Upper lobe of right lung (tissue), 1 donor: ENCODE measurements at regions not wholly inside any gene's neighbourhood (a gene's known extent, or its start where the extent isn't known, plus 50 kb on each side); places are given as distances from the start of the nearest gene placed in this dataset.
"Not testable (repeated sequence)": the region's sequence is repeated elsewhere in the genome, so short reads cannot be mapped to it uniquely, and the experiment has no call there.

Experiments
- ATAC-seq: fragments of 200-7000 bp; cut with Tn5 transposase; one replicate; pipeline ENCODE4 v1.9.1; 2020; ENCODE audit warnings: mild to moderate bottlenecking, moderate library complexity
- DNase-seq: peaks from one replicate; pipeline ENCODE4 v3.0.0-alpha.2; 2020
- H3K27ac ChIP-seq: fragments of 200-600 bp; one replicate; pipeline ENCODE4 v1.8.0; 2022
- H3K27me3 ChIP-seq: fragments of 200-600 bp; one replicate; pipeline ENCODE4 v1.8.0; 2022; ENCODE audit warnings: mild to moderate bottlenecking
- H3K36me3 ChIP-seq: fragments of 200-600 bp; one replicate; pipeline ENCODE4 v1.8.0; 2022
- H3K4me1 ChIP-seq: fragments of 200-600 bp; one replicate; pipeline ENCODE4 v1.8.0; 2022
- H3K4me3 ChIP-seq: fragments of 200-600 bp; one replicate; pipeline ENCODE4 v1.8.0; 2022; ENCODE audit warnings: mild to moderate bottlenecking
- H3K9me3 ChIP-seq: fragments of 200-600 bp; one replicate; pipeline ENCODE4 v1.8.0; 2022
- CTCF ChIP-seq: fragments of 200-600 bp; IDR thresholded peaks from one replicate; pipeline ENCODE4 v1.8.0; 2022; ENCODE audit warnings: antibody characterized with exemption
- intact Hi-C: fragments of 100-400 bp; cut with DNase I; formaldehyde crosslinking; loops from one replicate; pipeline ENCODE4 v1.11.0; 2022
- donor health status: DM: no; HTN: yes; CAD: no; lungs with severe emphysema.

GRCh38 chr12:13404631-13405473 lies 208.3 kb downstream of the EMP1 start:
- Histone ChIP-seq H3K4me1 (no peaks in the 10 kb centered on the region), H3K27me3 (no peaks in the 10 kb centered on the region), H3K36me3 (no peaks in the 10 kb centered on the region), H3K27ac (no peak overlapping the region), H3K4me3 (no peak overlapping the region), H3K9me3 (no peaks in the 10 kb centered on the region)
- no peak for TF ChIP-seq CTCF
- DNase-seq (no peak), ATAC-seq (peak; percentile 49)
- intact Hi-C loops = no loop called here

- ATAC-seq (no peak), DNase-seq (no peak)
- Histone ChIP-seq H3K4me3 (no peak overlapping the region), H3K36me3 (no peaks in the 10 kb centered on the region), H3K4me1 (no peaks in the 10 kb centered on the region), H3K9me3 (no peaks in the 10 kb centered on the region), H3K27me3 (no peaks in the 10 kb centered on the region), H3K27ac (no peak overlapping the region)
- TF ChIP-seq CTCF = no peak
- intact Hi-C loops = no loop called here
These were observed 207.6 kb downstream of the EMP1 start for GRCh38 chr12:13404111-13404628.

- H3K27me3 ChIP-seq, DNase-seq, H3K36me3 ChIP-seq, H3K4me1 ChIP-seq, ATAC-seq, H3K4me3 ChIP-seq, H3K27ac ChIP-seq, H3K9me3 ChIP-seq, intact Hi-C loops: not testable (repeated sequence)
These were observed 194.8 kb downstream of the EMP1 start for GRCh38 chr12:13391375-13391774.

- intact Hi-C loops = no loop called here
- no peak for TF ChIP-seq CTCF
- H3K4me3 ChIP-seq = no peak overlapping the region
- H3K4me1 ChIP-seq = peaks cover 9% of the 10 kb centered on the region
- H3K27me3 ChIP-seq = no peaks in the 10 kb centered on the region
- DNase-seq (no peak), ATAC-seq (no peak)
- no peaks in the 10 kb centered on the region for H3K36me3 ChIP-seq
- no peaks in the 10 kb centered on the region for H3K9me3 ChIP-seq
- H3K27ac ChIP-seq = no peak overlapping the region
These were observed 194.4 kb downstream of the EMP1 start for GRCh38 chr12:13390918-13391317.

GRCh38 chr12:13390381-13390861 lies 193.9 kb downstream of the EMP1 start:
- no peaks in the 10 kb centered on the region for H3K9me3 ChIP-seq
- TF ChIP-seq CTCF = no peak
- peak; percentile 93 for DNase-seq
- H3K4me3 ChIP-seq = no peak overlapping the region
- peak; percentile 95 for ATAC-seq
- peaks cover 9% of the 10 kb centered on the region for H3K4me1 ChIP-seq
- H3K27ac ChIP-seq = no peak overlapping the region
- H3K36me3 ChIP-seq = no peaks in the 10 kb centered on the region
- intact Hi-C loops = no loop called here
- no peaks in the 10 kb centered on the region for H3K27me3 ChIP-seq

- Histone ChIP-seq H3K9me3 (no peaks in the 10 kb centered on the region), H3K27me3 (no peaks in the 10 kb centered on the region), H3K36me3 (no peaks in the 10 kb centered on the region), H3K4me3 (no peak overlapping the region), H3K4me1 (peaks cover 9% of the 10 kb centered on the region), H3K27ac (no peak overlapping the region)
- DNase-seq (no peak), ATAC-seq (no peak)
- intact Hi-C loops = no loop called here
- TF ChIP-seq CTCF = no peak
These were observed 190.6 kb downstream of the EMP1 start for GRCh38 chr12:13387101-13387500.
